ENCODE measurements at regions not wholly inside any gene's neighbourhood (a gene's known extent, or its start where the extent isn't known, plus 50 kb on each side); places are given as distances from the start of the nearest gene placed in this dataset.

DNA sequence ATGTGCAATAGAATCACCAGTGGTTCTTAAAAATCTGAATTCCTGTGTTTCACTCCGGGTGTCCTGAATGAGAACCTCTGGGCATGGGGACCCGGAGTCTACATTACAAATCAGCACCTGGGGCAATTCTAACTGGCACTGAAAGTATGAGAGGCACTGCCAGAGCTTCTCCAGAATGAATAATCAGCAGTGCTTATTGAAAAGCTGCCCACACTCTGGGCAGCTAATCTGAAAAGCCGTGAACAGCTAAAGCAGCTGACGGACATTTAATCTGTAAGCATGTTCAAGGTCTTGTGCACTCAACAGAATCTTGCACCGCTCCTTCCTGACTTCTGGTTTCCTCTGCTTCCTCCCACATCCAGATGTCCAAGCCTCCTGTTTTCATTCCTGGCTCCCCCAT lies 113.3 kb upstream of the KIF5B start:
- Histone ChIP-seq H3K9me3 (ENCODE audit: control insufficient read depth, low read length) (no peaks in the 10 kb centered on the region), H3K27me3 (replicated peaks; ENCODE audit: control insufficient read depth, insufficient read depth, low read length) (no peaks in the 10 kb centered on the region), H3K4me1 (ENCODE audit: control insufficient read depth, insufficient read depth, low read length) (peaks cover 3% of the 10 kb centered on the region), H3K36me3 (ENCODE audit: control insufficient read depth, insufficient read depth, low read length, severe bottlenecking) (no peaks in the 10 kb centered on the region), H3K9ac (ENCODE audit: low read length) (no peak overlapping the region), H3K4me3 (ENCODE audit: low read length) (no peak overlapping the region)
- no peak for DNase-seq (ENCODE audit: low read depth)

DNA sequence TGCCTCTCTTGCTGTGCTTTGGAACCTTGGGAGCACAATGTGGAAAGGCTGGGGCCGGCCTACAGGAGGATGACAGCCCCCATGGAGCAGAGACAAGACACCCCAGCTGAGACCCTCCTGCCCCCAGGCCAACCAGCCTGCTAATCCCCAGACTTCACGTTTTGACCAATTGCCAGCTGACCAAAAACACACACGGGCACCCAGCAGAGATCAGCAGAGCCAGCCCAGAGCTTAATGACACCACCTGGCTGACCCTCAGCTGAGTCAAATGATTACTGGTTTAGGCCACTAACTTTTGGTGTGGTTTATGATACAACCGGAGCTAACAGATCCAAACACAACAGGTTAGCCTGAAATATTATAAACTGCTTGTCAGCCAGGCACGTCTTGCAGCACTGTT lies 111.2 kb upstream of the KIF5B start:
- Histone ChIP-seq H3K9ac (ENCODE audit: low read length) (no peak overlapping the region), H3K36me3 (ENCODE audit: control insufficient read depth, insufficient read depth, low read length, severe bottlenecking) (no peaks in the 10 kb centered on the region), H3K4me1 (ENCODE audit: control insufficient read depth, insufficient read depth, low read length) (peaks cover 12% of the 10 kb centered on the region), H3K27me3 (replicated peaks; ENCODE audit: control insufficient read depth, insufficient read depth, low read length) (no peaks in the 10 kb centered on the region), H3K9me3 (ENCODE audit: control insufficient read depth, low read length) (no peaks in the 10 kb centered on the region), H3K4me3 (ENCODE audit: low read length) (no peak overlapping the region)
- no peak for DNase-seq (ENCODE audit: low read depth)

DNA sequence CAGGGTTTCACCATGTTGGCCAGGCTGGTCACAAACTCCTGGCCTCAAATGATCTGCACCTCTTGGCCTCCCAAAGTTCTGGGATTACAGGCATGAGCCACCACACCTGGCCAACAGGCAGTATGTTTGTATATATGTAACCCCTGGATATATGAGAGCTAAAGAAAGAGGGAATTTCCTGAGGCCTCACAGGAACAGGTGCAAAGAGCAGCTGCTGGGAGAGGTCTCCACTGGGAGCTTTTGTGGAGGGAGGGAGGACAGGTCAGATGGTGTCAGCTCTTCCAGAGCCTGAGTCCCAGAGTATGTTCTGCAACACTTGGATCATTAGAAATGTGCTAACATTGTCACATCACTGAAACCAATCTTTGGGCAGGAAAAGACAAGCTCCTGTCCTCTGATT lies 110.1 kb upstream of the KIF5B start:
- Histone ChIP-seq H3K4me1 (ENCODE audit: control insufficient read depth, insufficient read depth, low read length) (peaks cover 18% of the 10 kb centered on the region), H3K9ac (ENCODE audit: low read length) (no peak overlapping the region), H3K4me3 (ENCODE audit: low read length) (no peak overlapping the region), H3K27me3 (replicated peaks; ENCODE audit: control insufficient read depth, insufficient read depth, low read length) (no peaks in the 10 kb centered on the region), H3K9me3 (ENCODE audit: control insufficient read depth, low read length) (no peaks in the 10 kb centered on the region), H3K36me3 (ENCODE audit: control insufficient read depth, insufficient read depth, low read length, severe bottlenecking) (no peaks in the 10 kb centered on the region)
- no peak for DNase-seq (ENCODE audit: low read depth)

DNA sequence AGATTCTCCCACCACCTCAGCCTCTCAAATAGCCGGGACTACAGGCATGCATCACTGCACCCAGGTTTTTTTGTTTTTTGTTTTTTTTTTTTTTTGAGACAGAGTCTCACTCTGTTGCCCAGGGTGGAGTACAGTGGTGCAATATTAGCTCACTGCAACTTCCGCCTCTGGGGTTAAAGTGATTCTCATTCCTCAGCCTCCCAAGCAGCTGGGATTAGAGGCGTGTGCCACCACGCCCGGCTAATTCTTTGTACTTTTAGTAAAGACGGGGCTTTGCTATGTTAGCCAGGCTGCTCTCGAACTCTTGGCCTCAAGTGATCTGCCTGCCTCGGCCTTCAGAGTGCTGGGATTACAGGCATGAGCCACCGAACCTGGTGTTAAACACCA lies 107.5 kb upstream of the KIF5B start:
- H3K4me3 ChIP-seq (ENCODE audit: low read length), result no peak overlapping the region
- H3K9ac ChIP-seq (ENCODE audit: low read length), result no peak overlapping the region
- DNase-seq (ENCODE audit: low read depth), result no peak
- H3K36me3 ChIP-seq (ENCODE audit: control insufficient read depth, insufficient read depth, low read length, severe bottlenecking), result no peaks in the 10 kb centered on the region
- no peaks in the 10 kb centered on the region for H3K9me3 ChIP-seq (ENCODE audit: control insufficient read depth, low read length)
- H3K27me3 ChIP-seq (replicated peaks; ENCODE audit: control insufficient read depth, insufficient read depth, low read length), result no peaks in the 10 kb centered on the region
- H3K4me1 ChIP-seq (ENCODE audit: control insufficient read depth, insufficient read depth, low read length), result peaks cover 28% of the 10 kb centered on the region

DNA sequence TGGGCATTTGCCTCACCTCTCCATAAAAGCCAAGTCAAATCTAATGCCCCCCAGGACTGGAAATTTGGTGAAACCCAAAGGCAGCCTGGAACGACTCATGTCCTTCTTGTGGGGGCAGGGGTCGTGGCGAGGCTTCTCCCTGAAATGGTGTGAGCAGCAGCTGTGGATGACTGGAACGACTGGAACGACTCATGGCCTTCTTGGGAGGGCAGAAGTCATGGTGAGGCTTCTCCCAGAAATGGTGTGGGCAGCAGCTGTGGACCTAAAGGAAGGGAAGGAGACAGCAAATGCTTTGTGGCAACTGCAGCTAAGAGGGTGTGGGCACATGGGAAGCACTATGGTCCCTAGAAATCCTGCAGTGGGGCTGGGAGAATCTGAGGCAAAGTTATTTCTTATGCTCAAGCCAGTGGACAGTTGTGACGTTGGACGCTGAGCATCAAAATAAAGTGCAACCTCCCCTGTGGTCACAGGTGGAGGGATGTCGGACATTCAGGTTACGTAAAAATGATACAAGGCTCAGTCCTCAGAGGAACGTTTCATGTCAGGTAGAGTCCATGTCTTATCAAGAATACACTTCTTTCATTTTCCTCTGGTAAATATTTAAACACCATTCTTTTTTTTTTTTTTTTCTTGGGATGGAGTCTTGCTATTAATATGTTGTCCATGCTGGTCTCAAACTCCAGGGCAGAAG lies 107.0 kb upstream of the KIF5B start:
- Histone ChIP-seq H3K9ac (ENCODE audit: low read length) (no peak overlapping the region), H3K27me3 (replicated peaks; ENCODE audit: control insufficient read depth, insufficient read depth, low read length) (no peaks in the 10 kb centered on the region), H3K4me1 (ENCODE audit: control insufficient read depth, insufficient read depth, low read length) (peaks cover 28% of the 10 kb centered on the region), H3K36me3 (ENCODE audit: control insufficient read depth, insufficient read depth, low read length, severe bottlenecking) (no peaks in the 10 kb centered on the region), H3K4me3 (ENCODE audit: low read length) (no peak overlapping the region), H3K9me3 (ENCODE audit: control insufficient read depth, low read length) (no peaks in the 10 kb centered on the region)
- no peak for DNase-seq (ENCODE audit: low read depth)

DNA sequence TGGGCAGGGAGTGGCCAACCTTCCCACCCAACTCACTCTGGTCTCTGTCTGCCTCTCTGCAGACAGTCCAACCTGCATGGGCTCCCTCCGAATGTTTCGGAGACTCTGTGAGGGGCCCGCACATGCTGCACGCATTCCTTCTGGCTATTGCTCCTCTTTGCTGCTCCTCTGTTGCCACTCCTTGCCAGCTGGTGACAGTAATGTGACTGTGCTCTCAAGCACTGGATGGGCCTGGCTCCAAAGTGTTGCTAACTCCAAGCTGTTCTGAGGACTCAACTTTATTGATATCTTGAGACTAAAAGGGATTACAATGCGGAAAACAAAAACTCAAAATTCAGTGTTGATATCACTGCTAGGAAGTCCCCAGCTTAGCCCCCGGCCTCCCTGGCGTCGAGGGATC lies 105.4 kb upstream of the KIF5B start:
- Histone ChIP-seq H3K36me3 (ENCODE audit: control insufficient read depth, insufficient read depth, low read length, severe bottlenecking) (no peaks in the 10 kb centered on the region), H3K4me3 (ENCODE audit: low read length) (no peak overlapping the region), H3K4me1 (ENCODE audit: control insufficient read depth, insufficient read depth, low read length) (peaks cover 28% of the 10 kb centered on the region), H3K9ac (ENCODE audit: low read length) (no peak overlapping the region), H3K27me3 (replicated peaks; ENCODE audit: control insufficient read depth, insufficient read depth, low read length) (no peaks in the 10 kb centered on the region), H3K9me3 (ENCODE audit: control insufficient read depth, low read length) (no peaks in the 10 kb centered on the region)
- DNase-seq (ENCODE audit: low read depth), result no peak

DNA sequence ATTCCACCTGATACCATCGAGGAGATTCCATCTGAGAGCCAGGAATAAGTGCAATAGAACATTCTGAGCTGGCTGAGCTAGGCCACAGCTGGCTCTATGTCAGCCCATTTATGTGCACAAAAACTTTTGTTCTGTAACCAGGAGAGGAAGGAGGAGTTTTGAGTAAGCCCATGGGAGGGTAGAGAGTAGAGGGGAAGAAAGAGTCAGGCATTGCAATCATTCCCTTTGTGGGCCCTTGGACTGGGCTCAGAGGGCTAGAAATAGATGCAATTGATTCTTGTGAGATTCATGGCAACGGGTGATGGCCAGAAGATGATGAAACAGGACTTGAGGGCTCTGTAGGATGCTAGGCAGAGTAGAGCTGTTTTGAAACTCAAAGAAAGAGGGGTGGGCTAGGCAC lies 104.6 kb upstream of the KIF5B start:
- Histone ChIP-seq H3K36me3 (ENCODE audit: control insufficient read depth, insufficient read depth, low read length, severe bottlenecking) (no peaks in the 10 kb centered on the region), H3K9me3 (ENCODE audit: control insufficient read depth, low read length) (no peaks in the 10 kb centered on the region), H3K4me1 (ENCODE audit: control insufficient read depth, insufficient read depth, low read length) (peaks cover 27% of the 10 kb centered on the region), H3K4me3 (ENCODE audit: low read length) (no peak overlapping the region), H3K9ac (ENCODE audit: low read length) (no peak overlapping the region), H3K27me3 (replicated peaks; ENCODE audit: control insufficient read depth, insufficient read depth, low read length) (no peaks in the 10 kb centered on the region)
- no peak for DNase-seq (ENCODE audit: low read depth)

DNA sequence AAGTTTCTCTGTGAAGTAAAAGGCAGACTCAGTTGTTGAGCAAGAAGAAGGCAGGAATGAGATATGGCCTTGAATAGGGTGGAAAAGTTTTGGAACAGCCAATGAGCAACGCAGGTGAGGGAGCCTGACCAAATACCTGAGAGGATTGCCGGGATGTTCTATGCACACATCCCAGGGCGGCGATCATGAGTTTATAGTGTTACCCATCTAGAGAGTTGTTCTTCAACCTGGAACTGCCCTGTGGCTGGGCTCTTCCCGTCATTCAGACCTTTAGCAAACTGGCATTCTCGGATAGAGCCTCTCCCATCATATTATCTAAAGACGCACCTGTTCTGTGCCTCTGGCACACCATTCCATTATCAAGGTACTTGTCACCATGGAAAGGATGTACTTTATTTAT lies 103.0 kb upstream of the KIF5B start:
- Histone ChIP-seq H3K27me3 (replicated peaks; ENCODE audit: control insufficient read depth, insufficient read depth, low read length) (no peaks in the 10 kb centered on the region), H3K4me3 (ENCODE audit: low read length) (no peak overlapping the region), H3K9ac (ENCODE audit: low read length) (no peak overlapping the region), H3K4me1 (ENCODE audit: control insufficient read depth, insufficient read depth, low read length) (peaks cover 39% of the 10 kb centered on the region), H3K9me3 (ENCODE audit: control insufficient read depth, low read length) (no peaks in the 10 kb centered on the region), H3K36me3 (ENCODE audit: control insufficient read depth, insufficient read depth, low read length, severe bottlenecking) (no peaks in the 10 kb centered on the region)
- no peak for DNase-seq (ENCODE audit: low read depth)

DNA sequence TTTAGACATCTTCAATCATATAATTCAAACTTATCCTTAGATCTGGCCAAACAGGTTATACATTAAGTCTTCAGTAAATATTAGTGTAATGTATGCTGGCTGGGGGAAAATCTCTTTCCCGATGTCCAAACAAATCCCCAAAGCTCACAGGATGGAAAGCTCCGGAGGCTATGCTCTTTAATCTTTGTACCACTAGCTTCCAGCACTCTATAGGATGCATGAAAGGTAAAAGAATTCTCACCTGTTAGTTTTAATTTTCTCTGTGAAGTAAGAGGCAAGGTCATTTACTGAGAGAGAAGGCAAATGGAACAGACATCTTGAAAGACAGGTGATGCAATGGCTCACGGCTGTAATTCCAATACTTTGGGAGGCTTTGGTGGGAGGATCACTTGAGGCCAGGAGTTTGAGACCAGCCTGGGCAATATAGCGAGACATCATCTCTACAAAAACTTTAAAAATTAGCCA lies 99.8 kb upstream of the KIF5B start:
- Histone ChIP-seq H3K36me3 (ENCODE audit: control insufficient read depth, insufficient read depth, low read length, severe bottlenecking) (no peaks in the 10 kb centered on the region), H3K9me3 (ENCODE audit: control insufficient read depth, low read length) (peaks cover 4% of the 10 kb centered on the region), H3K9ac (ENCODE audit: low read length) (no peak overlapping the region), H3K4me3 (ENCODE audit: low read length) (no peak overlapping the region), H3K4me1 (ENCODE audit: control insufficient read depth, insufficient read depth, low read length) (peaks cover 21% of the 10 kb centered on the region), H3K27me3 (replicated peaks; ENCODE audit: control insufficient read depth, insufficient read depth, low read length) (no peaks in the 10 kb centered on the region)
- no peak for DNase-seq (ENCODE audit: low read depth)

DNA sequence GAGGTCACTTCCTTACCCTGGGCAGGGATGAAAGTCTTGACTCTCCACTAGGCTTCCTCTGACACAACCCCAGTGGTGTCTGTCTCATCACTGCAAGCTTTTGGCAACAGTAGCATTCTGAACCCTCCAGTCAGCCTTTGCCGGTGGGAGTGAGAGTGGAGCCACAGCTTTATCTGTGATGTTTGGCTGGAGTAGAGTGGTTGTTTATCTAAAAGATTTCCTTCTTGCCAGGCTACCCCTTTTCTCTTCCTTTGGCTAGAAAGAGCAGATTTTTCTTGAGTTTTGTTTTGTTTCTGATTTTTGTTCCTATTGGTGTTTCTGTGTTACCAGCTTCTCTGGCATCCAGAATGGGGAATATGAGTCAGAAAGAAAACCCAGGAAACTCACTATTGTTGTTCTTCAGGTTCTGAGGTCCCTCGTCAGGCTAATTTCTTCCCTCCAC lies 98.9 kb upstream of the KIF5B start:
- H3K36me3 ChIP-seq (ENCODE audit: control insufficient read depth, insufficient read depth, low read length, severe bottlenecking), result no peaks in the 10 kb centered on the region
- H3K4me3 ChIP-seq (ENCODE audit: low read length), result peak overlapping the region; percentile 40
- H3K9me3 ChIP-seq (ENCODE audit: control insufficient read depth, low read length), result peaks cover 4% of the 10 kb centered on the region
- no peaks in the 10 kb centered on the region for H3K27me3 ChIP-seq (replicated peaks; ENCODE audit: control insufficient read depth, insufficient read depth, low read length)
- peak; percentile 55 for DNase-seq (ENCODE audit: low read depth)
- peaks cover 19% of the 10 kb centered on the region for H3K4me1 ChIP-seq (ENCODE audit: control insufficient read depth, insufficient read depth, low read length)
- H3K9ac ChIP-seq (ENCODE audit: low read length), result peak overlapping the region; percentile 27

DNA sequence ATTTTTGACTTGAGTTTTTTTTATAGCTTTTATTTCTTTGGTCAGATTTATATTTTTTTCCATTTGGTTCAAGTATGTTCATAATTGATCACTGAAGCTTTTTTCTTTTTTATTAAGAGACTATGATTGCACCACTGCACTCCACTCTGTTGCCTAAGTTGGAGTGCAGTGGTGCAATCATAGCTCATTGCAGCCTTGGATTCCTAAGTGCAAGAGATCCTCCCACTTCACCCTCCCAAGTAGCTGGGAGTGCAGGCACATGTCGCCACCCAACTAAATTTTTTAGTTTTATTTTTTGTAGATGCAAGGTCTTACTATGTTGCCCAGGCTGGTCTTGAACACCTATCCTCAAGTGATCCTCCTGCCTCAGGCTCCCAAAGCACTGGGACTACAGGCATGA lies 97.7 kb upstream of the KIF5B start:
- Histone ChIP-seq H3K9ac (ENCODE audit: low read length) (no peak overlapping the region), H3K4me3 (ENCODE audit: low read length) (no peak overlapping the region), H3K27me3 (replicated peaks; ENCODE audit: control insufficient read depth, insufficient read depth, low read length) (no peaks in the 10 kb centered on the region), H3K9me3 (ENCODE audit: control insufficient read depth, low read length) (peaks cover 4% of the 10 kb centered on the region), H3K4me1 (ENCODE audit: control insufficient read depth, insufficient read depth, low read length) (peaks cover 30% of the 10 kb centered on the region), H3K36me3 (ENCODE audit: control insufficient read depth, insufficient read depth, low read length, severe bottlenecking) (no peaks in the 10 kb centered on the region)
- no peak for DNase-seq (ENCODE audit: low read depth)

DNA sequence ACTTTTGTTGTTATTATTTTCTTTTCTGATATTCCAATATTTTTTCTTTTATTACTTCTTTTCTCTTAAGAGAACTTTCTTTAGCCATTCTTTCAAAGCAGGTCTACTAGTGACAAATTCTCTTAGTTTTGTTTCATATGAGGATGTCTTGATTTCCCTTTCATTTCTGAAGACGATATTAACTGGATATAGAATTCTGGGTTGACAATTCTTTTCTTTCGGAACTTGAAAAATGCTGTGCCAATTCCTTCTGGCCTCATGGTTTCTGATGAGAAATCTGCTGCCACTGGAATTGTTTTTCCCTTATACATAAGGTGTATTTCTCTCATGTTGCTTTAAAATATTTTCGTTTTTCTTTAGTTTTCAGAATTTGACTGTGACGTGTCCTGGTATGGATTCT lies 97.0 kb upstream of the KIF5B start:
- H3K4me3 ChIP-seq (ENCODE audit: low read length), result no peak overlapping the region

More for the DNA sequence above, 97.0 kb upstream of the KIF5B start:
- no peak overlapping the region for H3K9ac ChIP-seq (ENCODE audit: low read length)
- no peak for DNase-seq (ENCODE audit: low read depth)
- H3K27me3 ChIP-seq (replicated peaks; ENCODE audit: control insufficient read depth, insufficient read depth, low read length), result no peaks in the 10 kb centered on the region
- no peaks in the 10 kb centered on the region for H3K36me3 ChIP-seq (ENCODE audit: control insufficient read depth, insufficient read depth, low read length, severe bottlenecking)
- H3K9me3 ChIP-seq (ENCODE audit: control insufficient read depth, low read length), result peaks cover 4% of the 10 kb centered on the region
- peaks cover 32% of the 10 kb centered on the region for H3K4me1 ChIP-seq (ENCODE audit: control insufficient read depth, insufficient read depth, low read length)
